Fibroblast of villous mesenchyme (primary cell): ENCODE measurements at regions not wholly inside any gene's neighbourhood (a gene's known extent, or its start where the extent isn't known, plus 50 kb on each side); places are given as distances from the start of the nearest gene placed in this dataset.
"Not testable (repeated sequence)": the region's sequence is repeated elsewhere in the genome, so short reads cannot be mapped to it uniquely, and the experiment has no call there.

Source experiments
- DNase-seq: peaks from one replicate; pipeline ENCODE4 v3.0.0-alpha.2; 2010; ENCODE audit warnings: low read depth
- H3K4me3 ChIP-seq: 2 replicates; pipeline ENCODE4 v1.5.1; 2011; ENCODE audit warnings: low read depth, mild to moderate bottlenecking, low read length
- TF ChIP-seq, protein P1 (sequence below): IDR thresholded peaks from 2 replicates; pipeline ENCODE4 v1.5.1; 2012; ENCODE audit warnings: low read depth, mild to moderate bottlenecking, low read length; ENCODE audit not compliant: insufficient read depth

- TF ChIP-seq, protein P1, sequence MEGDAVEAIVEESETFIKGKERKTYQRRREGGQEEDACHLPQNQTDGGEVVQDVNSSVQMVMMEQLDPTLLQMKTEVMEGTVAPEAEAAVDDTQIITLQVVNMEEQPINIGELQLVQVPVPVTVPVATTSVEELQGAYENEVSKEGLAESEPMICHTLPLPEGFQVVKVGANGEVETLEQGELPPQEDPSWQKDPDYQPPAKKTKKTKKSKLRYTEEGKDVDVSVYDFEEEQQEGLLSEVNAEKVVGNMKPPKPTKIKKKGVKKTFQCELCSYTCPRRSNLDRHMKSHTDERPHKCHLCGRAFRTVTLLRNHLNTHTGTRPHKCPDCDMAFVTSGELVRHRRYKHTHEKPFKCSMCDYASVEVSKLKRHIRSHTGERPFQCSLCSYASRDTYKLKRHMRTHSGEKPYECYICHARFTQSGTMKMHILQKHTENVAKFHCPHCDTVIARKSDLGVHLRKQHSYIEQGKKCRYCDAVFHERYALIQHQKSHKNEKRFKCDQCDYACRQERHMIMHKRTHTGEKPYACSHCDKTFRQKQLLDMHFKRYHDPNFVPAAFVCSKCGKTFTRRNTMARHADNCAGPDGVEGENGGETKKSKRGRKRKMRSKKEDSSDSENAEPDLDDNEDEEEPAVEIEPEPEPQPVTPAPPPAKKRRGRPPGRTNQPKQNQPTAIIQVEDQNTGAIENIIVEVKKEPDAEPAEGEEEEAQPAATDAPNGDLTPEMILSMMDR: no peak
- peak; percentile 17 for DNase-seq
- H3K4me3 ChIP-seq: no peak overlapping the region
These were observed 626.6 kb downstream of the MID1IP1 start for GRCh38 chrX:39427906-39428305.

- DNase-seq: no peak
- TF ChIP-seq, protein P1: no peak
- H3K4me3 ChIP-seq: no peak overlapping the region
These were observed 629.3 kb downstream of the MID1IP1 start for GRCh38 chrX:39430551-39430950.

GRCh38 chrX:39431893-39432292, 630.6 kb downstream of the MID1IP1 start:
- no peak for DNase-seq
- TF ChIP-seq, protein P1: no peak
- H3K4me3 ChIP-seq: no peak overlapping the region

- H3K4me3 ChIP-seq, DNase-seq: not testable (repeated sequence)
These were observed 633.4 kb downstream of the MID1IP1 start for GRCh38 chrX:39434671-39435070.

DNA sequence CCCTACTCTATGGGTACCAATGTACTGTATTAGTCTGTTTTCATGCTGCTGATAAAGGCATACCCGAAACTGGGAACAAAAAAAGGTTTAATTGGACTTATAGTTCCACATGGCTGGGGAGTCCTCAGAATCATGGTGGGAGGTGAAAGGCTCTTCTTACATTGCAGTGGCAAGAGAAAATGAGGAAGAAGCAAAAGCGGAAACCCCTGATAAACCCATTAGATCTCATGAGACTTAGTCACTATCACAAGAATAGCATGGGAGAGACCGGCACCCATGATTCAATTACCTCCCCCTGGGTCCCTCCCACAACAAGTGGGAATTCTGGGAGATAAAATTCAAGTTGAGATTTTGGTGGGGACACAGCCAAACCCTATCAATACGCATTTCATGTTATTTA, 635.3 kb downstream of the MID1IP1 start:
- DNase-seq, H3K4me3 ChIP-seq: not testable (repeated sequence)

DNA sequence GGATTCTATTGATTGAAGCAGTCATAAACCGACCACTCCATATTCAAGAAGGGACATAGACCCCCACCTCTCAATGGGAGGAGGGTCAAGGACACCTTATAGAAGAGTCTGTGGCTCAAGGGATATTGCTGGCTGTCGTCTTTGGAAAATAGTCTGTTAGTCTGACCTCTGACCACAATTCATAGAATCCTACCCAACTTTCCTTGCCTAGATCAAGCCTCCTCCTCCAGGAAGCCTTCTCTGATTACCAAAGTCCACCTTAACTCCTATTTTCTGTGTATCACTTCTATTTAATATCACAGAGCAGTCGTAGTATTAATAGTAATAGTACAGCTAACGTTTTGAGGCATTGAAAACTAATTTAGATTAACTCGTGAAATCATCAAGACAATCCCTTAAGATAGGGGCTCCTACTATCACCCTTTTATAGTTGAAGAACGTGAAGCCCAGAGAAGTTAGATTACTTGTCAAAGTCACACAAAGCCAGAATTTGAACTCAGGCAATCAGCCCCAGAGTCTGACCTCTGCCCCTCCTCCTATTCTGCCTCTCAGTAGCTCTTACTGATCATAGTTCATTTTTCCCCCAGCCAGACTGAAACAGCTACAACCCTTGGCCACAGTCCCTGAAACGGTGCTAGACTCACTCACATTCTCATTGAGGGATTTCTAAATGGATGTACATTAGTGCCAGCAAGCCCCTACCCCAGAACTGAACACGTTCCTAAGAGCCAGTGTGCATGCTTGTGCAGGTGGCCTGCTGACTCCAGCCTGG, 636.6 kb downstream of the MID1IP1 start:
- TF ChIP-seq, protein P1: no peak
- no peak overlapping the region for H3K4me3 ChIP-seq
- DNase-seq: no peak

- no peak for DNase-seq
- H3K4me3 ChIP-seq: no peak overlapping the region
- TF ChIP-seq, protein P1: no peak
These were observed 637.6 kb downstream of the MID1IP1 start for GRCh38 chrX:39438603-39439602.
